Adrenal gland (tissue), 5 donors: ENCODE measurements at regions not wholly inside any gene's neighbourhood (a gene's known extent, or its start where the extent isn't known, plus 50 kb on each side); places are given as distances from the start of the nearest gene placed in this dataset.

Source experiments
- CTCF ChIP-seq, 6 experiments: fragments of 450-650 bp in 4 of 6; fragments of 200-600 bp in 2 of 6; sonication (generic) in 1 of 6; IDR thresholded peaks; 1 replicate in 5 of 6; 2 replicates in 1 of 6; pipeline versions ENCODE4 v1.5.1 to v1.8.0; 2016 to 2021; ENCODE audit warnings: antibody characterized with exemption in 6 of 6, mild to moderate bottlenecking in 2 of 6, moderate library complexity in 1 of 6
- POLR2A ChIP-seq, 2 donors: fragments of 450-650 bp; IDR thresholded peaks; one replicate each; pipeline ENCODE4 v1.6.1; 2017; ENCODE audit warnings: antibody characterized with exemption in 2 of 2, mild to moderate bottlenecking in 2 of 2, moderate library complexity in 1 of 2
- donor health status: DM: no; HTN: no; CAD: no.

- TF ChIP-seq CTCF (IDR thresholded peaks at IDR 0.05) (no peak), POLR2A (IDR thresholded peaks at IDR 0.05) (no peak)
Measured at GRCh38 chr9:31969552-31969951, 414.9 kb upstream of the ACO1 start.
